HG02610 (cell line): ENCODE measurements at regions not wholly inside any gene's neighbourhood (a gene's known extent, or its start where the extent isn't known, plus 50 kb on each side); places are given as distances from the start of the nearest gene placed in this dataset.
"Not testable (repeated sequence)": the region's sequence is repeated elsewhere in the genome, so short reads cannot be mapped to it uniquely, and the experiment has no call there.

Source experiments
- ATAC-seq: cut with Tn5 transposase; IDR thresholded peaks from one replicate; pipeline ENCODE4 v1.9.1; 2021; ENCODE audit warnings: mild to moderate bottlenecking, moderate library complexity; ENCODE audit not compliant: unreplicated experiment

- no peak for ATAC-seq
Measured at GRCh38 chr14:40308240-40308639, 876.0 kb upstream of the FBXO33 start.

- ATAC-seq = no peak
Measured at GRCh38 chr14:40296821-40297220, 864.6 kb upstream of the FBXO33 start.

DNA sequence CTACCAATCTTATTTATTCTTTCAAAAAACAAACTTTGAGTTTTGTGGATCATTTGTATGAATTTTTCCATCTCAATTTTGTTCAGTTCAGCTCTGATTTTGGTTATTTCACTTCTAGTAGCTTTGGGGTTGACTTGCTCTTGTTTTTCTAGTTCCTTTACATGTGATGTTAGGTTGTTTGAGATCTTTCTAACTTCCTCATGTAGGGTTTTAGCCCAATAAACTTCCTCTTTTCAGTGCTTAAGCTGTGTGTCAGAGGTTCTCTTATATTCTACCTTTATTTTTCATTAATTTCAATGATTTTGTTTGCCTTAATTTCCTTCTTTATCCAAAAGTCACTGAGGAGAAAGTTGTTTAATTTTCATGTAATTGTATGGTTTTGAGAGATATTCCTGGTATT lies 860.4 kb upstream of the FBXO33 start:
- no peak for ATAC-seq

- no peak for ATAC-seq
Measured at GRCh38 chr14:40282196-40282595, 850.0 kb upstream of the FBXO33 start.

GRCh38 chr14:40280652-40281051 lies 848.4 kb upstream of the FBXO33 start:
- ATAC-seq = no peak

- no peak for ATAC-seq
Measured at GRCh38 chr14:40273417-40273816, 841.2 kb upstream of the FBXO33 start.

GRCh38 chr14:40271480-40271879 lies 839.2 kb upstream of the FBXO33 start:
- no peak for ATAC-seq

- no peak for ATAC-seq
Measured at GRCh38 chr14:40269436-40269835, 837.2 kb upstream of the FBXO33 start.

- ATAC-seq = no peak
Measured at GRCh38 chr14:40268236-40268635, 836.0 kb upstream of the FBXO33 start.

DNA sequence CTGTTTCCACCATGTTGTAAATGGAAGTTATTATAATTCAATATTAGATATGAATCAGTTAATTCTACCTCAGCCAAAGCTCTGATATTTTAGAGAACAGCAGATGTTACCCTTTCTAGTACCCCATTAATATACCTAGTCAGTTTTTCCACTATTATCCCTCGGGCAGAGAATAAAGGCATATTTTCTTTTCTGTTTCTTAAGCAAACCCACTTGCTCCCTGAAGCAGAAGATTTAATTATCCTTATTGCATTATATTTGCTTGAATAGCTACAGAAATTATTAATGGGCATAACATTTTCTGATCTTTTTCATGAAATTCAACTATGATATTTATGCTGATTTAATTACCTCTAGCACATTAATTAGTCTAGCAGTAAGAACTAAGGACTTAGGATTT lies 832.9 kb upstream of the FBXO33 start:
- no peak for ATAC-seq

DNA sequence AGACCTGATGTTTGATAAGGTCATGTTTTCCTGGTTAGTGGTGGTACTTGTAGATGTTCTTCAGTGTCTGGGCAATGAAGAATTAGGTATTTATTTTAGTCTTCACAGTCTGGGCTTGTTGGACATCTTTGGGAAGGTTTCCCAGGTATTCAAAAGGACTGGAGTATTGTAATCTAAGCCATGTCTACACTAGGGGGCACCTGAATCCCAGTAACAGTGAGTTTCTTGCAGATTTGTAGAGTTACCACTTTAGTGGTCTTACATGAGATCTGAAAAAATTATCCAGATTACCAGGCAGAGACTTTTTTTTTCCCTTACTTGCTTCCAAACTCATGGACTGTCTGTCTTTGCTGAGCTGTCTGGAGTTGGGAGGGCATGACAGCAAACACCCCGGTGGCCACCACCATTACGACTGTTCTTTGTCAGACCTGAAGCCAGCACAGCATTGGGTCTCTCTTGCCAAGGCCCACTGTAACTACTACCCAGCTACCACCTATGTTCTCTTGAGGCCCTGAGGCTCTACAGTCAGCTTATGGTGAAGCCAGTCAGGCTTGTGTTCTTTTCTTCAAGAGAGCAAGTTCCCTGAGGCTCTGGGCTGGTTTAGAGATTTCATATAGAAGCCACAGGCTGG lies 820.7 kb upstream of the FBXO33 start:
- ATAC-seq = no peak

GRCh38 chr14:40248671-40249070 lies 816.4 kb upstream of the FBXO33 start:
- ATAC-seq = no peak

GRCh38 chr14:40240245-40240859 lies 808.1 kb upstream of the FBXO33 start:
- ATAC-seq = no peak

DNA sequence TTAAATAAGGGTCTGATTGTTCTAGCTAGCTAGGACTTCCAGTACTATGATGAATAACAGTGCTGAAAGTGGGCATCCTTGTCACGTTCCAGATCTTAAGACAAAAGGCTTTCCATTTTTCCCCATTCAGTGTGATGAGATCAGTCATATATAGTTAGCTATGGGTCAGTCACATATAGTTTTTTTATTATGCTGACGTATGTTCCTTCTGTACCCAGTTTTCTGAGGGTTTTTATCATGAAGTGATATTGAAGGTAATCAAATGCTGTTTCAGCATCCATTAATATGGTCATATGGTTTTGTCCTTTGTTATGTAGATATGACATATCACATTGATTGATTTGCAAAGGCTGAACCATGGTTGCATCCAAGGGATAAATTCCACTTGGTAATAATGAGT lies 800.1 kb upstream of the FBXO33 start:
- no peak for ATAC-seq

- no peak for ATAC-seq
Measured at GRCh38 chr14:40229676-40230075, 797.4 kb upstream of the FBXO33 start.

DNA sequence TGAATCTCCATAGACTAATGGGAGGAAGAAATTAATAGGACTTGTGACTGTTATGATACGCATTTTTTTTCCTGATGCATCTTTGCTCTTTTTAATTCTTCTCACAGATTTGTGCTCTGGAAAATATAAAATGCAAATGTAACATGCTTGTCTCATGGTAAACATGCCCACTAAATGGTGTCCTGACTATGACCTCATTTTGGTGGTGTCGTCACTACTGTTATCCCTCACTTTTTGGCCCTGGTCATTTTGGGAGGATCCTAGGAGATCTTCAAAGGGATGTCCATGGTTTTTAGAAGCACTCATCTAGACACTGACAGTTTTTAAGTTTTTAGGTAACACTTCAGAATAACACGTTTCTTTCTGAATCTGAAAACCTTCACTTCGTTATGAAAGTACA lies 790.8 kb upstream of the FBXO33 start:
- no peak for ATAC-seq

DNA sequence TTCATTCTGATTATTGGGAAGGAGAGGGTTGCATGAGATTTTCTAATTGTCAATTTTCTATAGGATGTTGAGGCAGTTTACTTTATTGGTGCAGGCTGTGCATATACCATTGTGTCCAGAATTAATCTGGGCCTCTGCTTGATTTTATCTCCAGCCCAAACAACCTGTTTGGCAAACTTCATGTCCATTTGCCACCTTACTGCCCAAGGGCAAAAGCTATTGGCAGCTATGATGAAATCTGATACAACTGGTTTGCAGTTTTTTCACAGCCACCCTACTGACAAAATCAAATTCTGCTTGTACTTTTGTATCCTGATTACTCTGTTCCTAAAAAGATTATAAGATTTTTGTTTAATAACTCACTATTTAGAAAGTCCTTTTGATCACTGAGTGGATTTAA lies 789.2 kb upstream of the FBXO33 start:
- no peak for ATAC-seq

DNA sequence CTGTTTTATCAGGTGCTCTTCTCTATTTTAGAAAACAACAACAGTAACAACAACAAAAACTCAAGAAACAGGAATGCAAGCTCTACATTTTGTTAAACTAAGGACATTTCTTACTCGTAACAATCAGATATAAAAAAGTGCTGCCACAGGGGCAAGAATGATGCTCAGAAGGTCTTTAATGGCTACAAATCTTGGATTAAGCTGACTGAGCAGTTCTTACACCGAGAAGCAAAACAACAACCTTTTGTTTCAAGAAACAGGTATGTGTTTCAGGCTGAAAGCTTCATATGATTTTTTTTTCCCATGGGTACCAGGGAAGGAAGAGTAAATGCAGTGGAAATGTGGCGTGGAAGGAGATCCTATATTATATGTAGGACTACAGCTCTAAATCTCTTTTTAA lies 786.8 kb upstream of the FBXO33 start:
- ATAC-seq = no peak

- ATAC-seq = no peak
Measured at GRCh38 chr14:40218282-40218941, 786.2 kb upstream of the FBXO33 start.

- ATAC-seq = no peak
Measured at GRCh38 chr14:40216976-40217375, 784.7 kb upstream of the FBXO33 start.

DNA sequence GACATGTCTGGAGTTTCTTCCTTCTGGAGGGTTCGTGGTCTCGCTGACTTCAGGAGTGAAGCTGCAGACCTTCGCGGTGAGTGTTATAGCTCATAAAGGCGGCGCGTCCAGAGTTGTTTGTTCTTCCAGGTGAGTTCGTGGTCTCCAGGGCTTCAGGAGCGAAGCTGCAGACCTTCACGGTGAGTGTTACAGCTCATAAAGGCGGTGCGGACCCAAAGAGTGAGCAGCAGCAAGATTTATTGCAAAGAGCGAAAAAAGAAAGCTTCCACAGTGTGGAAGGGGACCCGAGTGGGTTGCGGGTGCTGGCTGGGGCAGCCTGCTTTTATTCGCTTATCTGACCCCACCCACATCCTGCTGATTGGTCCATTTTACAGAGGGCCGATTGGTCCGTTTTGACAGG lies 784.2 kb upstream of the FBXO33 start:
- not testable (repeated sequence) for ATAC-seq

GRCh38 chr14:40213701-40214100 lies 781.5 kb upstream of the FBXO33 start:
- no peak for ATAC-seq
